ENCODE measurements at regions not wholly inside any gene's neighbourhood (a gene's known extent, or its start where the extent isn't known, plus 50 kb on each side); places are given as distances from the start of the nearest gene placed in this dataset.
"Not testable (repeated sequence)": the region's sequence is repeated elsewhere in the genome, so short reads cannot be mapped to it uniquely, and the experiment has no call there.

- no peaks in the 10 kb centered on the region for H3K9me3 Mint-ChIP-seq
- ChIA-PET CTCF (no interaction called here), POLR2A (no interaction called here)
- no peaks in the 10 kb centered on the region for H3K27me3 Mint-ChIP-seq
- no peak overlapping the region for H3K27ac Mint-ChIP-seq
- H3K4me1 Mint-ChIP-seq, result no peaks in the 10 kb centered on the region
- no peak for DNase-seq
- H3K36me3 Mint-ChIP-seq (ENCODE audit: low read depth), result no peaks in the 10 kb centered on the region
- H3K4me3 Mint-ChIP-seq, result no peak overlapping the region
These were observed 102.1 kb upstream of the FHIT start for GRCh38 chr3:61353382-61353781.

- no peak overlapping the region for H3K27ac Mint-ChIP-seq
- ChIA-PET POLR2A (no interaction called here), CTCF (no interaction called here)
- no peaks in the 10 kb centered on the region for H3K36me3 Mint-ChIP-seq (ENCODE audit: low read depth)
- no peak for DNase-seq
- no peaks in the 10 kb centered on the region for H3K4me1 Mint-ChIP-seq
- H3K9me3 Mint-ChIP-seq, result no peaks in the 10 kb centered on the region
- no peaks in the 10 kb centered on the region for H3K27me3 Mint-ChIP-seq
- no peak overlapping the region for H3K4me3 Mint-ChIP-seq
These were observed 103.4 kb upstream of the FHIT start for GRCh38 chr3:61354604-61355003.

- DNase-seq, result no peak
- Mint-ChIP-seq H3K27me3 (no peaks in the 10 kb centered on the region), H3K4me1 (no peaks in the 10 kb centered on the region), H3K9me3 (no peaks in the 10 kb centered on the region), H3K36me3 (ENCODE audit: low read depth) (no peaks in the 10 kb centered on the region), H3K27ac (no peak overlapping the region), H3K4me3 (no peak overlapping the region)
- POLR2A ChIA-PET, result no interaction called here
- CTCF ChIA-PET, result no interaction called here
These were observed 105.4 kb upstream of the FHIT start for GRCh38 chr3:61356685-61357084.

GRCh38 chr3:61357902-61358301, 106.7 kb upstream of the FHIT start:
- H3K4me1 Mint-ChIP-seq, result no peaks in the 10 kb centered on the region
- no peaks in the 10 kb centered on the region for H3K9me3 Mint-ChIP-seq
- POLR2A ChIA-PET, result no interaction called here
- H3K27ac Mint-ChIP-seq, result no peak overlapping the region
- CTCF ChIA-PET, result no interaction called here
- H3K36me3 Mint-ChIP-seq (ENCODE audit: low read depth), result no peaks in the 10 kb centered on the region
- DNase-seq, result no peak
- no peaks in the 10 kb centered on the region for H3K27me3 Mint-ChIP-seq
- no peak overlapping the region for H3K4me3 Mint-ChIP-seq

GRCh38 chr3:61358364-61358763, 107.1 kb upstream of the FHIT start:
- no peaks in the 10 kb centered on the region for H3K36me3 Mint-ChIP-seq (ENCODE audit: low read depth)
- ChIA-PET POLR2A (no interaction called here), CTCF (interaction anchor here (1.1 kb wide), 1 partner anchor 12 kb away, joined by 3 read pairs; no protein-coding TSS in a partner anchor)
- H3K9me3 Mint-ChIP-seq, result no peaks in the 10 kb centered on the region
- no peak overlapping the region for H3K4me3 Mint-ChIP-seq
- no peak for DNase-seq
- H3K27me3 Mint-ChIP-seq, result no peaks in the 10 kb centered on the region
- H3K27ac Mint-ChIP-seq, result no peak overlapping the region
- H3K4me1 Mint-ChIP-seq, result no peaks in the 10 kb centered on the region

- H3K36me3 Mint-ChIP-seq (ENCODE audit: low read depth), result no peaks in the 10 kb centered on the region
- no peak overlapping the region for H3K4me3 Mint-ChIP-seq
- peaks cover 3% of the 10 kb centered on the region for H3K9me3 Mint-ChIP-seq
- no peaks in the 10 kb centered on the region for H3K27me3 Mint-ChIP-seq
- H3K27ac Mint-ChIP-seq, result no peak overlapping the region
- ChIA-PET CTCF (interaction anchor here (0.6 to 1.0 kb wide), 2 partner anchors 8 to 1775 kb away, joined by 3 read pairs; no protein-coding TSS in a partner anchor), POLR2A (no interaction called here)
- H3K4me1 Mint-ChIP-seq, result no peaks in the 10 kb centered on the region
- DNase-seq, result no peak
These were observed 109.2 kb upstream of the FHIT start for GRCh38 chr3:61360297-61360965.

- H3K9me3 Mint-ChIP-seq, result no peaks in the 10 kb centered on the region
- no peaks in the 10 kb centered on the region for H3K4me1 Mint-ChIP-seq
- H3K27me3 Mint-ChIP-seq, result no peaks in the 10 kb centered on the region
- H3K27ac Mint-ChIP-seq, result no peak overlapping the region
- no peak overlapping the region for H3K4me3 Mint-ChIP-seq
- ChIA-PET POLR2A (no interaction called here), CTCF (interaction anchor here (1.1 to 1.9 kb wide), 3 partner anchors 11 to 32 kb away, joined by 3 to 5 read pairs (median 3); no protein-coding TSS in a partner anchor)
- H3K36me3 Mint-ChIP-seq (ENCODE audit: low read depth), result no peaks in the 10 kb centered on the region
- DNase-seq, result no peak
These were observed 118.4 kb upstream of the FHIT start for GRCh38 chr3:61369678-61370077.

- H3K27ac Mint-ChIP-seq, result no peak overlapping the region
- DNase-seq, result peak; percentile 13
These were observed 119.9 kb upstream of the FHIT start for GRCh38 chr3:61371123-61371522.

GRCh38 chr3:61372723-61373122, 121.5 kb upstream of the FHIT start:
- H3K27ac Mint-ChIP-seq, result no peak overlapping the region
- no peaks in the 10 kb centered on the region for H3K27me3 Mint-ChIP-seq
- H3K36me3 Mint-ChIP-seq (ENCODE audit: low read depth), result no peaks in the 10 kb centered on the region
- H3K4me3 Mint-ChIP-seq, result no peak overlapping the region
- ChIA-PET CTCF (no interaction called here), POLR2A (interaction anchor here (0.6 kb wide), 1 partner anchor 32 kb away, joined by 8 read pairs; no protein-coding TSS in a partner anchor)
- no peak for DNase-seq
- H3K9me3 Mint-ChIP-seq, result no peaks in the 10 kb centered on the region
- no peaks in the 10 kb centered on the region for H3K4me1 Mint-ChIP-seq

More at GRCh38 chr3:61371123-61371522, 119.9 kb upstream of the FHIT start:
- Mint-ChIP-seq H3K36me3 (ENCODE audit: low read depth) (no peaks in the 10 kb centered on the region), H3K27me3 (no peaks in the 10 kb centered on the region), H3K9me3 (no peaks in the 10 kb centered on the region), H3K4me1 (no peaks in the 10 kb centered on the region), H3K4me3 (no peak overlapping the region)
- ChIA-PET CTCF (interaction anchor here (1.4 kb wide), 1 partner anchor 33 kb away, joined by 3 read pairs; no protein-coding TSS in a partner anchor), POLR2A (no interaction called here)

GRCh38 chr3:61378311-61378710, 127.1 kb upstream of the FHIT start:
- CTCF ChIA-PET, result no interaction called here
- Mint-ChIP-seq H3K27me3 (peaks cover 9% of the 10 kb centered on the region), H3K27ac (no peak overlapping the region), H3K4me3 (no peak overlapping the region), H3K4me1 (peaks cover 2% of the 10 kb centered on the region), H3K36me3 (ENCODE audit: low read depth) (no peaks in the 10 kb centered on the region), H3K9me3 (no peaks in the 10 kb centered on the region)
- DNase-seq, result no peak
- POLR2A ChIA-PET, result no interaction called here

GRCh38 chr3:61381745-61382392, 130.6 kb upstream of the FHIT start:
- no peak overlapping the region for H3K4me3 Mint-ChIP-seq
- H3K27ac Mint-ChIP-seq, result no peak overlapping the region
- POLR2A ChIA-PET, result no interaction called here
- H3K4me1 Mint-ChIP-seq, result peaks cover 2% of the 10 kb centered on the region
- H3K27me3 Mint-ChIP-seq, result peaks cover 12% of the 10 kb centered on the region
- DNase-seq, result peak; percentile 13
- CTCF ChIA-PET, result interaction anchor here (0.6 to 1.1 kb wide), 2 partner anchors 12 to 140 kb away, joined by 3 to 5 read pairs; no protein-coding TSS in a partner anchor
- no peaks in the 10 kb centered on the region for H3K9me3 Mint-ChIP-seq
- no peaks in the 10 kb centered on the region for H3K36me3 Mint-ChIP-seq (ENCODE audit: low read depth)

GRCh38 chr3:61387817-61388216, 136.6 kb upstream of the FHIT start:
- ChIA-PET CTCF (no interaction called here), POLR2A (no interaction called here)
- Mint-ChIP-seq H3K27me3 (peaks cover 5% of the 10 kb centered on the region), H3K4me3 (no peak overlapping the region), H3K36me3 (ENCODE audit: low read depth) (no peaks in the 10 kb centered on the region), H3K9me3 (peaks cover 9% of the 10 kb centered on the region), H3K27ac (no peak overlapping the region), H3K4me1 (no peaks in the 10 kb centered on the region)
- no peak for DNase-seq

GRCh38 chr3:61393480-61393947, 142.3 kb upstream of the FHIT start:
- CTCF ChIA-PET; H3K4me1 Mint-ChIP-seq; H3K4me3 Mint-ChIP-seq; H3K27me3 Mint-ChIP-seq; H3K27ac Mint-ChIP-seq; POLR2A ChIA-PET; H3K36me3 Mint-ChIP-seq (ENCODE audit: low read depth); DNase-seq: not testable (repeated sequence)
- H3K9me3 Mint-ChIP-seq, result peaks cover 13% of the 10 kb centered on the region
